Neural progenitor cell (in vitro differentiated cells): ENCODE measurements at regions not wholly inside any gene's neighbourhood (a gene's known extent, or its start where the extent isn't known, plus 50 kb on each side); places are given as distances from the start of the nearest gene placed in this dataset.

Source experiments
- CTCF ChIP-seq: fragments of 200-600 bp; sonication (generic); IDR thresholded peaks from 2 replicates; pipeline ENCODE4 v1.5.1; 2017; ENCODE audit warnings: antibody characterized with exemption, mild to moderate bottlenecking
- EZH2phosphoT487 ChIP-seq: fragments of 200-600 bp; sonication (generic); IDR thresholded peaks from 2 replicates; pipeline ENCODE4 v1.6.1; 2017; ENCODE audit warnings: antibody characterized with exemption

- TF ChIP-seq CTCF (peak; percentile 70), EZH2phosphoT487 (no peak)
These were observed 1504.5 kb upstream of the PCDH10 start for GRCh38 chr4:131644619-131645018.
